Prostate gland (tissue), 2 donors: ENCODE measurements at regions not wholly inside any gene's neighbourhood (a gene's known extent, or its start where the extent isn't known, plus 50 kb on each side); places are given as distances from the start of the nearest gene placed in this dataset.

Experiments
- POLR2AphosphoS5 ChIP-seq: sonication (generic); formaldehyde crosslinking; IDR thresholded peaks from one replicate; pipeline ENCODE4 v1.6.1; 2017; ENCODE audit warnings: antibody characterized with exemption
- TF ChIP-seq, protein P1 (sequence below), 4 experiments: fragments of 200-600 bp in 2 of 4; fragments of 450-650 bp in 2 of 4; sonication (generic) in 2 of 4; IDR thresholded peaks; 1 replicate in 3 of 4; 2 replicates in 1 of 4; pipeline ENCODE4 v1.5.1; 2016 to 2019; ENCODE audit warnings: antibody characterized with exemption in 4 of 4, mild to moderate bottlenecking in 2 of 4, moderate library complexity in 2 of 4

DNA sequence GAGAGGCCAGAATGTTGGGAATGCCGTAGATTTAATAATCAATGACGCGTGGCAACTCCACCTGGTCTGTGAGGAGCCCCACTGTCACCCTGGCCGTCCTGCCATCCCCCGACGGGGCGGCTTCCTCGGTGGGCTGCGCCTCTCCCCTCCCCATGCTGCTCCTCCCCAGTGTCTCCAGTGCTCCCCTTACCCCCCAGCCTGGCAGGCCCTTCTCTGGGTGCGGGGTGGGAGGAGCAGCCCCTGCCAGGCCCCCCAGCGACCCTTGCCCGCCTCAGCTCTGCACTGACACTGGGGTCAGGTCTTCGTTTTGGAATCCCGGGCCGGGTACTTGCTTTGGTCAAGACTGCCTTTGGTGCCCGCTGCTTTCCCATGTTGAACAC lies 82.3 kb upstream of the FRMD1 start:
- TF ChIP-seq, protein P1, sequence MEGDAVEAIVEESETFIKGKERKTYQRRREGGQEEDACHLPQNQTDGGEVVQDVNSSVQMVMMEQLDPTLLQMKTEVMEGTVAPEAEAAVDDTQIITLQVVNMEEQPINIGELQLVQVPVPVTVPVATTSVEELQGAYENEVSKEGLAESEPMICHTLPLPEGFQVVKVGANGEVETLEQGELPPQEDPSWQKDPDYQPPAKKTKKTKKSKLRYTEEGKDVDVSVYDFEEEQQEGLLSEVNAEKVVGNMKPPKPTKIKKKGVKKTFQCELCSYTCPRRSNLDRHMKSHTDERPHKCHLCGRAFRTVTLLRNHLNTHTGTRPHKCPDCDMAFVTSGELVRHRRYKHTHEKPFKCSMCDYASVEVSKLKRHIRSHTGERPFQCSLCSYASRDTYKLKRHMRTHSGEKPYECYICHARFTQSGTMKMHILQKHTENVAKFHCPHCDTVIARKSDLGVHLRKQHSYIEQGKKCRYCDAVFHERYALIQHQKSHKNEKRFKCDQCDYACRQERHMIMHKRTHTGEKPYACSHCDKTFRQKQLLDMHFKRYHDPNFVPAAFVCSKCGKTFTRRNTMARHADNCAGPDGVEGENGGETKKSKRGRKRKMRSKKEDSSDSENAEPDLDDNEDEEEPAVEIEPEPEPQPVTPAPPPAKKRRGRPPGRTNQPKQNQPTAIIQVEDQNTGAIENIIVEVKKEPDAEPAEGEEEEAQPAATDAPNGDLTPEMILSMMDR (IDR thresholded peaks at IDR 0.05), result no peak
- no peak for TF ChIP-seq POLR2AphosphoS5
